H1 (cell line): ENCODE measurements at regions not wholly inside any gene's neighbourhood (a gene's known extent, or its start where the extent isn't known, plus 50 kb on each side); places are given as distances from the start of the nearest gene placed in this dataset.

ENCODE experiments used
- CBX8 ChIP-seq: fragments of 300-800, 300-1000 bp; sonication (generic); IDR thresholded peaks from 2 replicates; pipeline ENCODE4 v1.7.1; 2016; ENCODE audit warnings: low read depth, low read length, borderline replicate concordance
- CEBPB ChIP-seq: IDR thresholded peaks from 2 replicates; pipeline ENCODE4 v1.6.1; 2012; ENCODE audit warnings: low read depth, low read length
- CHD1 ChIP-seq: IDR thresholded peaks from 2 replicates; pipeline ENCODE4 v1.6.1; 2012; ENCODE audit warnings: low read depth, low read length, improper control_type of control experiment
- CHD7 ChIP-seq: fragments of 300-600 bp; sonication (generic); IDR thresholded peaks from 2 replicates; pipeline ENCODE4 v1.7.1; 2012; ENCODE audit warnings: low read length, moderate library complexity, mild to moderate bottlenecking, inconsistent platforms; ENCODE audit not compliant: insufficient replicate concordance
- GTF2F1 ChIP-seq: IDR thresholded peaks from 2 replicates; pipeline ENCODE4 v1.6.1; 2012; ENCODE audit warnings: low read depth, low read length, improper control_type of control experiment, borderline replicate concordance
- HDAC2 ChIP-seq, 2 experiments: fragments of 300-600 bp in 1 of 2; sonication (generic) in 1 of 2; IDR thresholded peaks; 2 replicates each; pipeline ENCODE4 v1.6.1; 2011 to 2012; ENCODE audit warnings: low read depth in 2 of 2, low read length in 2 of 2, mild to moderate bottlenecking in 2 of 2, moderate library complexity in 2 of 2, borderline replicate concordance in 1 of 2, inconsistent platforms in 1 of 2
- JUND ChIP-seq: IDR thresholded peaks from 2 replicates; pipeline ENCODE4 v1.6.1; 2011; ENCODE audit warnings: mild to moderate bottlenecking, improper control_type of control experiment, low read length
- MAFK ChIP-seq: IDR thresholded peaks from 2 replicates; pipeline ENCODE4 v1.6.1; 2012; ENCODE audit warnings: low read depth, mild to moderate bottlenecking, improper control_type of control experiment, low read length
- NANOG ChIP-seq: IDR thresholded peaks from 2 replicates; pipeline ENCODE4 v1.6.1; 2011; ENCODE audit warnings: low read length, low read depth, mild to moderate bottlenecking, inconsistent platforms; ENCODE audit not compliant: insufficient read depth, poor library complexity, severe bottlenecking
- SAP30 ChIP-seq: fragments of 300-600 bp; sonication (generic); IDR thresholded peaks from 2 replicates; pipeline ENCODE4 v1.7.1; 2012; ENCODE audit warnings: low read length, moderate library complexity, mild to moderate bottlenecking, inconsistent platforms; ENCODE audit not compliant: insufficient read depth, insufficient replicate concordance
- SIN3A ChIP-seq, 2 experiments: IDR thresholded peaks in 1 of 2; conservative IDR thresholded peaks in 1 of 2; 2 replicates each; pipeline ENCODE4 v1.6.1; 2011 to 2012; ENCODE audit warnings: low read length in 2 of 2, improper control_type of control experiment in 1 of 2, low read depth in 1 of 2, mild to moderate bottlenecking in 1 of 2
- SRF ChIP-seq: IDR thresholded peaks from 2 replicates; pipeline ENCODE4 v1.6.1; 2011; ENCODE audit warnings: mild to moderate bottlenecking, low read depth, low read length, moderate library complexity

GRCh38 chr2:118582058-118582457 lies 265.4 kb downstream of the EN1 start (continued):
- TF ChIP-seq CHD7, result no peak
- no peak for TF ChIP-seq MAFK
- no peak for TF ChIP-seq CBX8
- no peak for TF ChIP-seq SIN3A (conservative IDR thresholded peaks at IDR 0.05 in 1 of 2, IDR thresholded peaks at IDR 0.05 in 1 of 2; ENCODE audit: low read depth in 1 of 2, low read length in 2 of 2)
- TF ChIP-seq NANOG, result no peak
- TF ChIP-seq JUND, result no peak
- no peak for TF ChIP-seq SAP30
- TF ChIP-seq SRF, result no peak
- no peak for TF ChIP-seq GTF2F1
- TF ChIP-seq HDAC2 (IDR thresholded peaks at IDR 0.05; ENCODE audit: borderline replicate concordance in 1 of 2, low read depth in 2 of 2, low read length in 2 of 2), result no peak
- no peak for TF ChIP-seq CHD1
- TF ChIP-seq CEBPB, result no peak
